H9 (cell line): ENCODE measurements at regions not wholly inside any gene's neighbourhood (a gene's known extent, or its start where the extent isn't known, plus 50 kb on each side); places are given as distances from the start of the nearest gene placed in this dataset.

Experiments
- DNase-seq: peaks from one replicate; pipeline ENCODE4 v3.0.0-alpha.2; 2017
- H2AFZ ChIP-seq: one replicate; pipeline ENCODE4 v1.6.1; 2013; ENCODE audit warnings: mild to moderate bottlenecking, low read length, control low read depth, moderate library complexity
- H2AK5ac ChIP-seq: 2 replicates; pipeline ENCODE4 v1.6.1; 2013; ENCODE audit warnings: low read length, control low read depth, mixed read lengths; ENCODE audit not compliant: insufficient read length
- H2BK120ac ChIP-seq: one replicate; pipeline ENCODE4 v1.6.1; 2013; ENCODE audit warnings: low read depth, mild to moderate bottlenecking, low read length, control low read depth, inconsistent platforms; ENCODE audit not compliant: poor library complexity, severe bottlenecking
- H2BK12ac ChIP-seq: 2 replicates; pipeline ENCODE4 v1.6.1; 2013; ENCODE audit warnings: low read length, control low read depth, mixed read lengths, low read depth; ENCODE audit not compliant: insufficient read length
- H2BK15ac ChIP-seq: 2 replicates; pipeline ENCODE4 v1.6.1; 2013; ENCODE audit warnings: low read depth, low read length, control low read depth
- H2BK20ac ChIP-seq: one replicate; pipeline ENCODE4 v1.6.1; 2013; ENCODE audit warnings: low read depth, mild to moderate bottlenecking, low read length, control low read depth, inconsistent platforms; ENCODE audit not compliant: poor library complexity, severe bottlenecking
- H2BK5ac ChIP-seq: 2 replicates; pipeline ENCODE4 v1.6.1; 2013; ENCODE audit warnings: low read length, control low read depth, mixed read lengths; ENCODE audit not compliant: insufficient read length
- H3K14ac ChIP-seq: 2 replicates; pipeline ENCODE4 v1.6.1; 2013; ENCODE audit warnings: low read length, control low read depth; ENCODE audit not compliant: insufficient read depth
- H3K18ac ChIP-seq: 2 replicates; pipeline ENCODE4 v1.6.1; 2013; ENCODE audit warnings: low read depth, mild to moderate bottlenecking, mixed read lengths, low read length, control low read depth; ENCODE audit not compliant: insufficient read length
- H3K23ac ChIP-seq: 2 replicates; pipeline ENCODE4 v1.6.1; 2013; ENCODE audit warnings: low read length, control low read depth, mixed read lengths, low read depth; ENCODE audit not compliant: insufficient read length
- H3K23me2 ChIP-seq: 2 replicates; pipeline ENCODE4 v1.6.1; 2013; ENCODE audit warnings: low read depth, mild to moderate bottlenecking, mixed read lengths, low read length, control low read depth; ENCODE audit not compliant: insufficient read length, poor library complexity, severe bottlenecking
- H3K27ac ChIP-seq: 2 replicates; pipeline ENCODE4 v1.5.1; 2013; ENCODE audit warnings: low read length, control low read depth, mixed read lengths, low read depth; ENCODE audit not compliant: insufficient read length
- H3K27me3 ChIP-seq: 2 replicates; pipeline ENCODE4 v1.6.1; 2013; ENCODE audit warnings: low read length, control low read depth, inconsistent platforms; ENCODE audit not compliant: insufficient read depth
- H3K4ac ChIP-seq: 2 replicates; pipeline ENCODE4 v1.6.1; 2013; ENCODE audit warnings: low read depth, mild to moderate bottlenecking, control low read depth, inconsistent platforms, low read length, moderate library complexity
- H3K4me1 ChIP-seq: 2 replicates; pipeline ENCODE4 v1.6.1; 2013; ENCODE audit warnings: low read length, control low read depth, inconsistent platforms; ENCODE audit not compliant: insufficient read depth
- H3K4me2 ChIP-seq: 2 replicates; pipeline ENCODE4 v1.6.1; 2013; ENCODE audit warnings: low read length, control low read depth, mixed read lengths; ENCODE audit not compliant: insufficient read length, insufficient read depth
- H3K56ac ChIP-seq: 2 replicates; pipeline ENCODE4 v1.6.1; 2013; ENCODE audit warnings: low read depth, mild to moderate bottlenecking, mixed read lengths, low read length, control low read depth; ENCODE audit not compliant: insufficient read length
- H3K79me1 ChIP-seq: 2 replicates; pipeline ENCODE4 v1.6.1; 2013; ENCODE audit warnings: low read depth, mild to moderate bottlenecking, moderate library complexity, low read length, control low read depth, inconsistent platforms; ENCODE audit not compliant: insufficient read depth, poor library complexity, severe bottlenecking
- H3K79me2 ChIP-seq: 2 replicates; pipeline ENCODE4 v1.6.1; 2013; ENCODE audit warnings: low read length, control low read depth, inconsistent platforms; ENCODE audit not compliant: insufficient read depth
- H3K9ac ChIP-seq: 2 replicates; pipeline ENCODE4 v1.6.1; 2013; ENCODE audit warnings: low read length, control low read depth, mixed read lengths; ENCODE audit not compliant: insufficient read length; ENCODE audit errors: extremely low read depth
- H3K9me3 ChIP-seq: one replicate; pipeline ENCODE4 v1.6.1; 2013; ENCODE audit warnings: low read depth, low read length, inconsistent platforms; ENCODE audit not compliant: control insufficient read depth
- H3T11ph ChIP-seq: one replicate; pipeline ENCODE4 v1.6.1; 2013; ENCODE audit warnings: mild to moderate bottlenecking, low read length, control low read depth, inconsistent platforms
- H4K20me1 ChIP-seq: one replicate; pipeline ENCODE4 v1.6.1; 2013; ENCODE audit not compliant: control insufficient read depth, insufficient read length, insufficient read depth
- H4K5ac ChIP-seq: 2 replicates; pipeline ENCODE4 v1.6.1; 2013; ENCODE audit warnings: low read depth, mild to moderate bottlenecking, mixed read lengths, low read length, control low read depth; ENCODE audit not compliant: insufficient read length
- H4K8ac ChIP-seq: replicated peaks from 2 replicates; pipeline ENCODE4 v1.6.1; 2013; ENCODE audit warnings: low read length, control low read depth, mixed read lengths, low read depth; ENCODE audit not compliant: insufficient read length
- H4K91ac ChIP-seq: 2 replicates; pipeline ENCODE4 v1.6.1; 2013; ENCODE audit warnings: low read depth, mild to moderate bottlenecking, moderate library complexity, mixed read lengths, low read length, control low read depth; ENCODE audit not compliant: insufficient read length
- H3K27ac Mint-ChIP-seq, 3 experiments: 2 replicates in 2 of 3; 3 replicates in 1 of 3; pipeline ENCODE4 v1.8.0; 2020 to 2021; ENCODE audit warnings: mixed read lengths in 3 of 3, mild to moderate bottlenecking in 1 of 3, moderate library complexity in 1 of 3
- H3K27me3 Mint-ChIP-seq: 2 replicates; pipeline ENCODE4 v1.8.0; 2021; ENCODE audit warnings: low read depth, mild to moderate bottlenecking, moderate library complexity, mixed read lengths
- H3K36me3 Mint-ChIP-seq, 3 experiments: 2 replicates in 2 of 3; 3 replicates in 1 of 3; pipeline ENCODE4 v1.8.0; 2020 to 2021; ENCODE audit warnings: low read depth in 3 of 3, mixed read lengths in 3 of 3; ENCODE audit not compliant: insufficient read depth in 1 of 3
- H3K4me1 Mint-ChIP-seq, 2 experiments: 2 replicates each; pipeline ENCODE4 v1.8.0; 2020; ENCODE audit warnings: mixed read lengths in 2 of 2
- H3K4me3 Mint-ChIP-seq, 2 experiments: 2 replicates in 1 of 2; 3 replicates in 1 of 2; pipeline ENCODE4 v1.8.0; 2020 to 2021; ENCODE audit warnings: mild to moderate bottlenecking in 2 of 2, mixed read lengths in 2 of 2, moderate library complexity in 1 of 2
- H3K9me3 Mint-ChIP-seq, 2 experiments: 2 replicates in 1 of 2; 3 replicates in 1 of 2; pipeline ENCODE4 v1.8.0; 2020; ENCODE audit warnings: mild to moderate bottlenecking in 2 of 2, mixed read lengths in 2 of 2, moderate library complexity in 1 of 2
- WGBS: extraction: QIAGEN DNeasy Blood & Tissue Kit; methylation state at CpG from one replicate; pipeline ENCODE4 v1.1.7; 2013; ENCODE audit warnings: missing lambda C conversion rate, low lambda C conversion rate, mixed read lengths; ENCODE audit not compliant: insufficient read length; ENCODE audit errors: extremely low coverage; 5-methylcytosine and 5-hydroxymethylcytosine counted together
- TF ChIP-seq, protein P1 (sequence below): fragments of 200-600 bp; sonication (generic); conservative IDR thresholded peaks from 3 replicates; pipeline ENCODE4 v1.8.0; 2021; ENCODE audit warnings: antibody characterized with exemption, mild to moderate bottlenecking

DNA sequence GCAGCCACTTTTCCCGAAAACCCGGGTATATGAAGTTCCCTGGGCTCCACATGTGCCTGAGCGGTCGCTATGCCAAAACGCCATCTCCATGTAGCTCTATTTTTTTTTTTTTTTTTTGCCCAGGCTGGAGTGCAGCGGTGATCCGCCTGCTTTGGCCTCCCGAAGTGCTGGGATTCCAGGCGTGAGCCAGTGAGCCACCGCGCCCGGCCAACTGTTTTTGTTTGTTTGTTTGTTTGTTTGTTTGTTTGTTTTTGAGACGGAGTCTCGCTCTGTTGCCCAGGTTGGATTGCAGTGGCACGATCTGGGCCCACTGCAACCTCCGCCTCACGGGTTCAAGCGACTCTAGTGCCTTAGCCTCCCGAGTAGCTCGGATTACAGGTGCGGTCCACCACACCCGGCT lies 237.5 kb upstream of the IRAK1BP1 start:
- H3K79me1 ChIP-seq = no peaks in the 10 kb centered on the region
- H4K8ac ChIP-seq = no peak overlapping the region
- no peaks in the 10 kb centered on the region for H3K23me2 ChIP-seq
- Mint-ChIP-seq H3K36me3 (no peaks in the 10 kb centered on the region), H3K9me3 (no peaks in the 10 kb centered on the region), H3K4me1 (no peaks in the 10 kb centered on the region; a peak in 1 of 4 replicates), H3K27me3 (no peaks in the 10 kb centered on the region), H3K27ac (no peak overlapping the region), H3K4me3 (no peak overlapping the region)
- H4K20me1 ChIP-seq = no peaks in the 10 kb centered on the region
- no CpG with 5 or more reads among the region's 22 CpGs for WGBS
- no peaks in the 10 kb centered on the region for H3K27me3 ChIP-seq
- H2AK5ac ChIP-seq = no peak overlapping the region
- no peak overlapping the region for H2BK15ac ChIP-seq
- H3T11ph ChIP-seq = no peak overlapping the region
- H2BK5ac ChIP-seq = no peak overlapping the region
- no peak overlapping the region for H3K4ac ChIP-seq
- no peaks in the 10 kb centered on the region for H3K4me1 ChIP-seq
- no peaks in the 10 kb centered on the region for H3K79me2 ChIP-seq
- H2BK12ac ChIP-seq = no peak overlapping the region
- H3K27ac ChIP-seq = no peak overlapping the region
- TF ChIP-seq, protein P1, sequence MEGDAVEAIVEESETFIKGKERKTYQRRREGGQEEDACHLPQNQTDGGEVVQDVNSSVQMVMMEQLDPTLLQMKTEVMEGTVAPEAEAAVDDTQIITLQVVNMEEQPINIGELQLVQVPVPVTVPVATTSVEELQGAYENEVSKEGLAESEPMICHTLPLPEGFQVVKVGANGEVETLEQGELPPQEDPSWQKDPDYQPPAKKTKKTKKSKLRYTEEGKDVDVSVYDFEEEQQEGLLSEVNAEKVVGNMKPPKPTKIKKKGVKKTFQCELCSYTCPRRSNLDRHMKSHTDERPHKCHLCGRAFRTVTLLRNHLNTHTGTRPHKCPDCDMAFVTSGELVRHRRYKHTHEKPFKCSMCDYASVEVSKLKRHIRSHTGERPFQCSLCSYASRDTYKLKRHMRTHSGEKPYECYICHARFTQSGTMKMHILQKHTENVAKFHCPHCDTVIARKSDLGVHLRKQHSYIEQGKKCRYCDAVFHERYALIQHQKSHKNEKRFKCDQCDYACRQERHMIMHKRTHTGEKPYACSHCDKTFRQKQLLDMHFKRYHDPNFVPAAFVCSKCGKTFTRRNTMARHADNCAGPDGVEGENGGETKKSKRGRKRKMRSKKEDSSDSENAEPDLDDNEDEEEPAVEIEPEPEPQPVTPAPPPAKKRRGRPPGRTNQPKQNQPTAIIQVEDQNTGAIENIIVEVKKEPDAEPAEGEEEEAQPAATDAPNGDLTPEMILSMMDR = no peak
- no peak for DNase-seq
- peak overlapping the region; percentile 75 for H3K14ac ChIP-seq
- no peak overlapping the region for H2AFZ ChIP-seq
- no peak overlapping the region for H3K18ac ChIP-seq
- no peaks in the 10 kb centered on the region for H3K9me3 ChIP-seq
- H3K9ac ChIP-seq = no peak overlapping the region
- H3K23ac ChIP-seq = no peak overlapping the region
- H2BK20ac ChIP-seq = no peak overlapping the region
- H3K56ac ChIP-seq = no peak overlapping the region
- H4K91ac ChIP-seq = no peak overlapping the region
- H4K5ac ChIP-seq = no peak overlapping the region
- no peak overlapping the region for H3K4me2 ChIP-seq
- H2BK120ac ChIP-seq = no peak overlapping the region
